ENCODE measurements at regions not wholly inside any gene's neighbourhood (a gene's known extent, or its start where the extent isn't known, plus 50 kb on each side); places are given as distances from the start of the nearest gene placed in this dataset.

DNA sequence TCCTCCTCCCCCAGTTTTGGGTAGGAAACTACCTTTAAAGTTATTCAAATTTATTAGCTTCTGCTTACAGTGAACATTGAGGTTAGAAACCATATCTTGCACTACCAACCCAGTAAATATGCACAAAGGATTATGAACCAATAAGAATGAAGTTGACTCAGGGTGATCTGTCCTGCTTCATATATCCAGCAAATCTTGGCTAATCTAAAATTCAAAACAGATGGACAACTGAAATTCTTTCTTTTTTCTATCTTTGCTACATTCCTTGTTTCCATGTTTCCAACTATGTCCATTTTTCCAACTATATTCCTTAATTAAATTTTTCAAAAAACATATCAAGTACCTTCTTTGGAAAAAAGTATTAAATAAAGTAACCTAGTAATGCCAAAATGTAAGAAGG, 149.3 kb downstream of the FAM124B start:
- Histone ChIP-seq H2AFZ (ENCODE audit: control insufficient read depth, low read length) (no peak overlapping the region), H3K4me3 (ENCODE audit: control insufficient read depth in 2 of 3, extremely low read depth in 1 of 3, insufficient read depth in 2 of 3, low read depth in 1 of 3, low read length in 3 of 3) (no peak overlapping the region), H3K9ac (ENCODE audit: control insufficient read depth, extremely low read depth, insufficient read depth, low read length) (no peak overlapping the region), H3K27ac (ENCODE audit: control insufficient read depth, insufficient read depth, low read length) (no peak overlapping the region), H3K27me3 (ENCODE audit: control insufficient read depth, extremely low read depth, insufficient read depth, low read length) (no peaks in the 10 kb centered on the region), H3K9me3 (ENCODE audit: control insufficient read depth, low read depth, low read length) (no peaks in the 10 kb centered on the region), H3K79me2 (ENCODE audit: control insufficient read depth, insufficient read depth, low read length) (no peaks in the 10 kb centered on the region), H4K20me1 (ENCODE audit: control insufficient read depth, extremely low read depth, insufficient read depth, low read length) (no peaks in the 10 kb centered on the region), H3K4me2 (ENCODE audit: control insufficient read depth, extremely low read depth, insufficient read depth, low read depth, low read length) (no peak overlapping the region), H3K9me1 (ENCODE audit: control insufficient read depth, extremely low read depth, insufficient read depth, low read length) (no peaks in the 10 kb centered on the region), H3K4me1 (ENCODE audit: control insufficient read depth, extremely low read depth, insufficient read depth, low read length) (no peaks in the 10 kb centered on the region), H3K36me3 (ENCODE audit: control insufficient read depth in 2 of 2, extremely low read depth in 1 of 2, insufficient read depth in 2 of 2, low read length in 2 of 2) (no peaks in the 10 kb centered on the region)
- dilution Hi-C loops (cut with MboI; ENCODE audit: extremely low pct_ligation_motif_present, low sequenced_read_pairs) = no loop called here
- DNase-seq (ENCODE audit: low read depth, low spot score) (no peak), FAIRE-seq (no peak)
- no peak for TF ChIP-seq EZH2 (IDR thresholded peaks at IDR 0.05; ENCODE audit: low read length)

DNA sequence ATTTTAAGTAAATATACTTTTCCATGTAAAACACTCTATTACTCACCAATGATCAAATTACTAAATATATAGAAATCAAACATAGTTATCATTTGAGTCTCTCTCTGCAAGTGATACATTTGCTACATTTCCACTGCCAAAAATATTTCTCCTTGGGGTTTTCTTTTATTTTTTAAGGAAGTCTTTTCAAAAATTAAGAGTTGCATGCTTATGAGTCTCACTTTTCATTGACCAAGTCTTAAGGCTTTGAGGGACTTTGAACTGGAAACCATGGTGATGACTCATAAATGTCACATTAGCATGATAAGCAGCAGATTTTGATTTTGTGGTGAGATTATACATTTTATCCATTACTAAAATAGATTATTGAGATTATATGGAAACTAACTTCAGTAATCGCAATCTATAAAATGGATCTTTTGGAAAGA, 152.9 kb downstream of the FAM124B start:
- Histone ChIP-seq H3K9me3 (ENCODE audit: control insufficient read depth, low read depth, low read length) (no peaks in the 10 kb centered on the region), H3K4me2 (ENCODE audit: control insufficient read depth, extremely low read depth, insufficient read depth, low read depth, low read length) (no peak overlapping the region), H3K4me1 (ENCODE audit: control insufficient read depth, extremely low read depth, insufficient read depth, low read length) (no peaks in the 10 kb centered on the region), H3K27ac (ENCODE audit: control insufficient read depth, insufficient read depth, low read length) (no peak overlapping the region), H3K9ac (ENCODE audit: control insufficient read depth, extremely low read depth, insufficient read depth, low read length) (no peak overlapping the region), H3K4me3 (ENCODE audit: control insufficient read depth in 2 of 3, extremely low read depth in 1 of 3, insufficient read depth in 2 of 3, low read depth in 1 of 3, low read length in 3 of 3) (no peak overlapping the region), H2AFZ (ENCODE audit: control insufficient read depth, low read length) (no peak overlapping the region), H3K9me1 (ENCODE audit: control insufficient read depth, extremely low read depth, insufficient read depth, low read length) (no peaks in the 10 kb centered on the region), H3K27me3 (ENCODE audit: control insufficient read depth, extremely low read depth, insufficient read depth, low read length) (no peaks in the 10 kb centered on the region), H4K20me1 (ENCODE audit: control insufficient read depth, extremely low read depth, insufficient read depth, low read length) (no peaks in the 10 kb centered on the region), H3K36me3 (ENCODE audit: control insufficient read depth in 2 of 2, extremely low read depth in 1 of 2, insufficient read depth in 2 of 2, low read length in 2 of 2) (no peaks in the 10 kb centered on the region), H3K79me2 (ENCODE audit: control insufficient read depth, insufficient read depth, low read length) (no peaks in the 10 kb centered on the region)
- dilution Hi-C loops (cut with MboI; ENCODE audit: extremely low pct_ligation_motif_present, low sequenced_read_pairs) = no loop called here
- DNase-seq (ENCODE audit: low read depth, low spot score) (no peak), FAIRE-seq (no peak)
- no peak for TF ChIP-seq EZH2 (IDR thresholded peaks at IDR 0.05; ENCODE audit: low read length)
- TF ChIP-seq, protein P1, sequence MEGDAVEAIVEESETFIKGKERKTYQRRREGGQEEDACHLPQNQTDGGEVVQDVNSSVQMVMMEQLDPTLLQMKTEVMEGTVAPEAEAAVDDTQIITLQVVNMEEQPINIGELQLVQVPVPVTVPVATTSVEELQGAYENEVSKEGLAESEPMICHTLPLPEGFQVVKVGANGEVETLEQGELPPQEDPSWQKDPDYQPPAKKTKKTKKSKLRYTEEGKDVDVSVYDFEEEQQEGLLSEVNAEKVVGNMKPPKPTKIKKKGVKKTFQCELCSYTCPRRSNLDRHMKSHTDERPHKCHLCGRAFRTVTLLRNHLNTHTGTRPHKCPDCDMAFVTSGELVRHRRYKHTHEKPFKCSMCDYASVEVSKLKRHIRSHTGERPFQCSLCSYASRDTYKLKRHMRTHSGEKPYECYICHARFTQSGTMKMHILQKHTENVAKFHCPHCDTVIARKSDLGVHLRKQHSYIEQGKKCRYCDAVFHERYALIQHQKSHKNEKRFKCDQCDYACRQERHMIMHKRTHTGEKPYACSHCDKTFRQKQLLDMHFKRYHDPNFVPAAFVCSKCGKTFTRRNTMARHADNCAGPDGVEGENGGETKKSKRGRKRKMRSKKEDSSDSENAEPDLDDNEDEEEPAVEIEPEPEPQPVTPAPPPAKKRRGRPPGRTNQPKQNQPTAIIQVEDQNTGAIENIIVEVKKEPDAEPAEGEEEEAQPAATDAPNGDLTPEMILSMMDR (optimal IDR thresholded peaks at IDR 0.05 in 1 of 3, IDR thresholded peaks at IDR 0.05 in 1 of 3, conservative IDR thresholded peaks at IDR 0.05 in 1 of 3; ENCODE audit: extremely low read depth in 1 of 3, insufficient read depth in 2 of 3, low read length in 3 of 3) = no peak

DNA sequence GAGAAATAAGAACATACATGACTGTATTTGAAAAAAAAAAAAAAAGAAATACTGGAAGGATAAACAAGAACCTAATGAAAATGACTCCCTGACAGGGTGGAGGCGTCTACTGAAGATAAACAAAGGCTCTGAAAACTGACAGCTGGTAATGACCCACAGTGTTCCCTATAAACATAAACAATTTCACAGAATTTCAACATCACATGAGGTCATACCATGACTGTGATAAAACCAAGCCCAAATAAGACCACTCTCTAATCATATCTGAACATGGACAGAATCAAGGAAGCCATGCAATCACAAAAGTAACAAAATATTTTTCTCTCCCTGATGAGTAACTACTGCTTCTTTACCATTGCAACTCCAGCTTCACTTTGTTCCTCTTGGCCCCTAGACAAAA, 159.3 kb downstream of the FAM124B start:
- H3K4me1 ChIP-seq (ENCODE audit: control insufficient read depth, extremely low read depth, insufficient read depth, low read length) = no peaks in the 10 kb centered on the region
- no peak overlapping the region for H3K4me2 ChIP-seq (ENCODE audit: control insufficient read depth, extremely low read depth, insufficient read depth, low read depth, low read length)
- H3K79me2 ChIP-seq (ENCODE audit: control insufficient read depth, insufficient read depth, low read length) = no peaks in the 10 kb centered on the region
- H3K36me3 ChIP-seq (ENCODE audit: control insufficient read depth in 2 of 2, extremely low read depth in 1 of 2, insufficient read depth in 2 of 2, low read length in 2 of 2) = no peaks in the 10 kb centered on the region
- no peaks in the 10 kb centered on the region for H3K9me1 ChIP-seq (ENCODE audit: control insufficient read depth, extremely low read depth, insufficient read depth, low read length)
- H3K27me3 ChIP-seq (ENCODE audit: control insufficient read depth, extremely low read depth, insufficient read depth, low read length) = no peaks in the 10 kb centered on the region
- no peak overlapping the region for H3K4me3 ChIP-seq (ENCODE audit: control insufficient read depth in 2 of 3, extremely low read depth in 1 of 3, insufficient read depth in 2 of 3, low read depth in 1 of 3, low read length in 3 of 3)
- no peak for FAIRE-seq
- H4K20me1 ChIP-seq (ENCODE audit: control insufficient read depth, extremely low read depth, insufficient read depth, low read length) = no peaks in the 10 kb centered on the region
- no peak overlapping the region for H3K27ac ChIP-seq (ENCODE audit: control insufficient read depth, insufficient read depth, low read length)
- TF ChIP-seq EZH2 (IDR thresholded peaks at IDR 0.05; ENCODE audit: low read length) = no peak
- TF ChIP-seq, protein P1 (optimal IDR thresholded peaks at IDR 0.05 in 1 of 3, IDR thresholded peaks at IDR 0.05 in 1 of 3, conservative IDR thresholded peaks at IDR 0.05 in 1 of 3; ENCODE audit: extremely low read depth in 1 of 3, insufficient read depth in 2 of 3, low read length in 3 of 3) = no peak
- H3K9me3 ChIP-seq (ENCODE audit: control insufficient read depth, low read depth, low read length) = no peaks in the 10 kb centered on the region
- no peak overlapping the region for H2AFZ ChIP-seq (ENCODE audit: control insufficient read depth, low read length)
- no peak overlapping the region for H3K9ac ChIP-seq (ENCODE audit: control insufficient read depth, extremely low read depth, insufficient read depth, low read length)
- DNase-seq (ENCODE audit: low read depth, low spot score) = no peak
- dilution Hi-C loops (cut with MboI; ENCODE audit: extremely low pct_ligation_motif_present, low sequenced_read_pairs) = no loop called here
